AG04449 (cell line): ENCODE measurements at regions not wholly inside any gene's neighbourhood (a gene's known extent, or its start where the extent isn't known, plus 50 kb on each side); places are given as distances from the start of the nearest gene placed in this dataset.
"Not testable (repeated sequence)": the region's sequence is repeated elsewhere in the genome, so short reads cannot be mapped to it uniquely, and the experiment has no call there.

Experiments used
- CTCF ChIA-PET: fragments of 350-600 bp; formaldehyde crosslinking; extraction: SDS; loops from one replicate; lab custom pipeline; 2021; ENCODE audit warnings: antibody characterized with exemption; lab: Yijun Ruan, JAX
- POLR2A ChIA-PET: fragments of 400-600, 350-600 bp; formaldehyde crosslinking; extraction: SDS; loops from one replicate; lab custom pipeline; 2020; ENCODE audit warnings: antibody characterized with exemption, inconsistent platforms; lab: Yijun Ruan, JAX
- DNase-seq: peaks from one replicate; pipeline ENCODE4 v3.0.0-alpha.2; 2010; ENCODE audit warnings: low read depth, low spot score
- H3K4me3 ChIP-seq: 2 replicates; pipeline ENCODE4 v1.5.1; 2011; ENCODE audit warnings: low read depth, mild to moderate bottlenecking, control low read depth, low read length
- TF ChIP-seq, protein P1 (sequence below): IDR thresholded peaks from one replicate; pipeline ENCODE4 v1.5.1; 2011; ENCODE audit warnings: mild to moderate bottlenecking, moderate library complexity, low read length, control low read depth, inconsistent platforms; ENCODE audit not compliant: insufficient read depth; ENCODE audit errors: missing control alignments

DNA sequence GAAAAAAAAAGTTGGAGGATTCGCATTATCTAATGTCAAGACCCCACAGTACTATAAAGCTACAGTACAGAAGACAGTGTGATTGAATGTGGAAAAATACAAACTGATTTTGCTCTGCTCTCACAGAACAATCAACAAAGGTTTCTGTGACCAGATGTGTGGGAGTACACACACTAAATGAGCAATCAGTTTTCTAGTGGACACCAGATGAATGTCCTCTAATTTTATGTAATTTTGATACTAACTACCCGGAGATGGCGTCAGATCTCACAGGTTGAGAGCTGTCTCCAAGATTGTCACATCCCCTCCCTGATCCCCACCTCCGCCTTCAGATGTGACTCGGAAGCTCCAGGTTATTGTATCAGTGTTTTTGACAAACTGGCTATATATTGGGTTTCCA is 81.9 kb upstream of the HUWE1 start:
- no peak for DNase-seq
- ChIA-PET CTCF (no interaction called here), POLR2A (no interaction called here)
- H3K4me3 ChIP-seq: no peak overlapping the region
- TF ChIP-seq, protein P1, sequence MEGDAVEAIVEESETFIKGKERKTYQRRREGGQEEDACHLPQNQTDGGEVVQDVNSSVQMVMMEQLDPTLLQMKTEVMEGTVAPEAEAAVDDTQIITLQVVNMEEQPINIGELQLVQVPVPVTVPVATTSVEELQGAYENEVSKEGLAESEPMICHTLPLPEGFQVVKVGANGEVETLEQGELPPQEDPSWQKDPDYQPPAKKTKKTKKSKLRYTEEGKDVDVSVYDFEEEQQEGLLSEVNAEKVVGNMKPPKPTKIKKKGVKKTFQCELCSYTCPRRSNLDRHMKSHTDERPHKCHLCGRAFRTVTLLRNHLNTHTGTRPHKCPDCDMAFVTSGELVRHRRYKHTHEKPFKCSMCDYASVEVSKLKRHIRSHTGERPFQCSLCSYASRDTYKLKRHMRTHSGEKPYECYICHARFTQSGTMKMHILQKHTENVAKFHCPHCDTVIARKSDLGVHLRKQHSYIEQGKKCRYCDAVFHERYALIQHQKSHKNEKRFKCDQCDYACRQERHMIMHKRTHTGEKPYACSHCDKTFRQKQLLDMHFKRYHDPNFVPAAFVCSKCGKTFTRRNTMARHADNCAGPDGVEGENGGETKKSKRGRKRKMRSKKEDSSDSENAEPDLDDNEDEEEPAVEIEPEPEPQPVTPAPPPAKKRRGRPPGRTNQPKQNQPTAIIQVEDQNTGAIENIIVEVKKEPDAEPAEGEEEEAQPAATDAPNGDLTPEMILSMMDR: no peak

DNA sequence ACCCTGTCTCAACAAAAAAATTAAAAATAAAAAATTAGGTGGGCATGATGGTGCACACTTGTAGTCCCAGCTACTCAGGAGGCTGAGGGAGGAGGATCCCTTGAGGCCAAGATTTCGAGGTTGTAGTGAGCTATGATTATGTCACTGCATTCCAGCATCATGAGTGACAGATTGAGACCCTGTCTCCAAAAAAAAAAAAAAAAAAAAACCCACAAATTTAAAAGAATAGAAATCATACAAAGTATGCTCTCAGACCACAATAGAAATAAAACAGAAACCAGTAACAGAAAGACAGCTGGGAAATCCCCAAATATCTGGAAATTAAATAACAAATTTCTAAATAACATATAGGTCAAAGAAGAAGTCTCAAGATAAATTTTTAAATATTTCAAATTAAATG is 81.0 kb upstream of the HUWE1 start:
- ChIA-PET CTCF (no interaction called here), POLR2A (no interaction called here)
- no peak for DNase-seq
- TF ChIP-seq, protein P1: no peak
- H3K4me3 ChIP-seq: no peak overlapping the region

DNA sequence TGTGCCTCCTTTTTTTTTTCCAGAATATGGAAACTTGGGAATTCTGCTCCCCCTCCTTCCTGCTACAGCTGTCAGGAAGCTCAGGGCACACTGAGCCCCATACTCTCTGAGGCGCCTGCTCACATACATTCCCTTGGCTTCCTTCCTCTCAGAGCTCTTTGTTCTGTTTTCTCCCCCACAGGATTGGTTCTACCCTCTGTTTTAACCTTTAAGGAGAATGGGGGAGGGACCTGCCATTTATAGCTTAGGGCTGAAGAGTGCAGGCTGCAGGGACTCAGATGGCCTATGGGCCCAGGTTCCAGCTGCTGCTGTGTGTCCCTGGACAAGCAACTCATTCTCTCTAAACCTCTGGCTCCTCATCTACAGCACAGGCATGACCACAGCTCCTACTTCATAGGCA is 70.7 kb upstream of the HUWE1 start:
- DNase-seq, CTCF ChIA-PET, POLR2A ChIA-PET, H3K4me3 ChIP-seq: not testable (repeated sequence)

DNA sequence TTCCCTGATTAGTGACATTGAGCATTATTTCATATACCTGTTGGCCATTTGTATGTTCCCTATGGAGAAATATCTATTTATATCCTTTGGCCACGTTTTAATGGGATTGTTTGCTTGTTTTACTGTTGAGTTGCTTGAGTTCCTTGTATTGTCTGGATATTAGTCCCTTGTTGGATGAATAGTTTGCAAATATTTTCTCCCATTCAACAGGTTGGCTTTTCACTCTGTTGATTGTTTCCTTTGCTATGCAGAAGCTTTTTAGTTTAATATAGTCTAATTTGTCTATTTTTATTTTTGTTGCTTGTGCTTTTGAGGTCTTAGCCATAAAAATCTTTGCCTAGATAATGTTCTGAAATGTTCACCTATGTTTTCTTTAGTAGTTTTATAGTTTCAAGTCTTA is 60.2 kb upstream of the HUWE1 start:
- TF ChIP-seq, protein P1: no peak
- no peak for DNase-seq
- no peak overlapping the region for H3K4me3 ChIP-seq
- ChIA-PET CTCF (no interaction called here), POLR2A (no interaction called here)

DNA sequence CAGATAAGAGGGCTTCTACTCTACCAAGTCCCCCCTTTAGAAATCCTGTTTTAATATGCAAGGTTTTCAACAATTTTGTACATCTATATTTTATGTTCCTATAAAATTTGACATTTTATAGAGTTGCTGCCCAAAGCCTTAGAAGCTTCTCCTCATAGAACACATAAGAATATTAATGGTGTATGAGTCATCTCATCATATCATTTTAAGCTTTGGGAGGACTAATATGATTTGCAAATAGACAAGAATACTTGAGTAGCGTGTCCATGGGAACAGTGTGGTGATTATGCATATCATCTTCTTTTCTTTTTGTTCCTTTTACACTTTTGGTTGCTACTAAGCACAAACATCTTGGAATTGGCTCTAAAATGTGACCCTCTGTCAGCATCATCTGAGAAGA is 56.7 kb upstream of the HUWE1 start:
- no peak for DNase-seq
- POLR2A ChIA-PET: no interaction called here
- H3K4me3 ChIP-seq: no peak overlapping the region
- TF ChIP-seq, protein P1: no peak
- CTCF ChIA-PET: no interaction called here

DNA sequence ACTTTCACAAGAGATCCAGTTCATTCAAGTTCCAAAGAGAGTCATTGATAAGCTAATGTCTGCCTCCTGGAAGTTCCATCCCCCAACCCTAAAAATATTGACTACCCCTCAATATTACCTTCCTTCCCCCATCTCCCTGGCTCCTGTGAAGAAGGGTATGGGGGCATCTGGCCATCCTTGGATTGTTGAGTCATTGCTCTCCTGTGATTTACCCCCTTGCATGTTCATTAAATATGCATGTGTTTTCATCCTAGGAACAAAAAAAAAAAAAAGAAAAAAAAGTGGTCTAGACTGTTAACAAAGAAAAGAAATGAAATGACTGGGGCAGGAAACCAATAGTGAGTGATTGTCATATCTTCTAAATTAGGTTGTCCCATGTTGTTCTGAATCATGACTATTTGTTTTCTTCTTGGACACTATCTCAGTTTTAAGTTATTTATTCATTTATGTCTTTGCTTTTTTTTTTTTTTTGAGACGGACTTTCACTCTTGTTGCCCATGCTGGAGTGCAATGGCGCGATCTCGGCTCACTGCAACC is 51.9 kb upstream of the HUWE1 start:
- no peak for DNase-seq
- no peak overlapping the region for H3K4me3 ChIP-seq
- ChIA-PET POLR2A (no interaction called here), CTCF (no interaction called here)
- TF ChIP-seq, protein P1: no peak
